Neural progenitor cell (in vitro differentiated cells): ENCODE measurements at regions not wholly inside any gene's neighbourhood (a gene's known extent, or its start where the extent isn't known, plus 50 kb on each side); places are given as distances from the start of the nearest gene placed in this dataset.

Source experiments
- CTCF ChIP-seq: fragments of 200-600 bp; sonication (generic); IDR thresholded peaks from 2 replicates; pipeline ENCODE4 v1.5.1; 2017; ENCODE audit warnings: antibody characterized with exemption, mild to moderate bottlenecking
- EZH2 ChIP-seq: fragments of 200-600 bp; sonication (generic); IDR thresholded peaks from 2 replicates; pipeline ENCODE4 v1.6.1; 2017; ENCODE audit warnings: antibody characterized with exemption, mild to moderate bottlenecking, moderate library complexity

GRCh38 chr16:64412578-64413280 lies 709.1 kb downstream of the CDH11 start:
- TF ChIP-seq CTCF (no peak), EZH2 (no peak)
